ENCODE measurements at regions not wholly inside any gene's neighbourhood (a gene's known extent, or its start where the extent isn't known, plus 50 kb on each side); places are given as distances from the start of the nearest gene placed in this dataset.

- H3K9me3 ChIP-seq, result no peaks in the 10 kb centered on the region
- H3K4me3 ChIP-seq, result no peak overlapping the region
- H3K36me3 ChIP-seq, result no peaks in the 10 kb centered on the region
- TF ChIP-seq POLR2A (IDR thresholded peaks at IDR 0.05) (no peak), CTCF (IDR thresholded peaks at IDR 0.05) (no peak), POLR2AphosphoS5 (IDR thresholded peaks at IDR 0.05) (no peak)
- no peaks in the 10 kb centered on the region for H3K4me1 ChIP-seq (replicated peaks)
- H3K27me3 ChIP-seq (replicated peaks; ENCODE audit: insufficient read depth), result no peaks in the 10 kb centered on the region
- no peak for DNase-seq (ENCODE audit: low spot score)
- 55% methylated on average over 9 of the region's 9 CpGs for WGBS
- intact Hi-C loops (cut with DNase I), result no loop called here
- no peak overlapping the region for H3K27ac ChIP-seq
Measured at GRCh38 chr9:90038763-90039162, 434.0 kb downstream of the GADD45G start.

- no peak overlapping the region for H3K27ac ChIP-seq
- H3K36me3 ChIP-seq, result no peaks in the 10 kb centered on the region
- TF ChIP-seq POLR2AphosphoS5 (IDR thresholded peaks at IDR 0.05) (no peak), CTCF (IDR thresholded peaks at IDR 0.05) (no peak), POLR2A (IDR thresholded peaks at IDR 0.05) (no peak)
- no peaks in the 10 kb centered on the region for H3K9me3 ChIP-seq
- 36% methylated on average over 6 of the region's 6 CpGs for WGBS
- no peak overlapping the region for H3K4me3 ChIP-seq
- intact Hi-C loops (cut with DNase I), result no loop called here
- no peaks in the 10 kb centered on the region for H3K4me1 ChIP-seq (replicated peaks)
- no peak for DNase-seq (ENCODE audit: low spot score)
- no peaks in the 10 kb centered on the region for H3K27me3 ChIP-seq (replicated peaks; ENCODE audit: insufficient read depth)
Measured at GRCh38 chr9:90044263-90044662, 439.5 kb downstream of the GADD45G start.

GRCh38 chr9:90044710-90045151 is 439.9 kb downstream of the GADD45G start:
- no peak overlapping the region for H3K4me3 ChIP-seq
- no peaks in the 10 kb centered on the region for H3K9me3 ChIP-seq
- H3K36me3 ChIP-seq, result no peaks in the 10 kb centered on the region
- 26% methylated on average over 7 of the region's 7 CpGs for WGBS
- no peaks in the 10 kb centered on the region for H3K27me3 ChIP-seq (replicated peaks; ENCODE audit: insufficient read depth)
- no peak overlapping the region for H3K27ac ChIP-seq
- H3K4me1 ChIP-seq (replicated peaks), result no peaks in the 10 kb centered on the region
- TF ChIP-seq POLR2AphosphoS5 (IDR thresholded peaks at IDR 0.05), result no peak
- no peak for TF ChIP-seq CTCF (IDR thresholded peaks at IDR 0.05)
- TF ChIP-seq POLR2A (IDR thresholded peaks at IDR 0.05), result no peak
- intact Hi-C loops (cut with DNase I), result no loop called here
- DNase-seq (ENCODE audit: low spot score), result no peak

GRCh38 chr9:90046317-90046861 is 441.6 kb downstream of the GADD45G start:
- DNase-seq (ENCODE audit: low spot score), result no peak
- 91% methylated on average over 6 of the region's 7 CpGs for WGBS
- H3K36me3 ChIP-seq, result no peaks in the 10 kb centered on the region
- intact Hi-C loops (cut with DNase I), result no loop called here
- no peaks in the 10 kb centered on the region for H3K27me3 ChIP-seq (replicated peaks; ENCODE audit: insufficient read depth)
- no peak overlapping the region for H3K4me3 ChIP-seq
- H3K9me3 ChIP-seq, result no peaks in the 10 kb centered on the region
- H3K4me1 ChIP-seq (replicated peaks), result no peaks in the 10 kb centered on the region
- no peak overlapping the region for H3K27ac ChIP-seq
- no peak for TF ChIP-seq CTCF (IDR thresholded peaks at IDR 0.05)
- no peak for TF ChIP-seq POLR2A (IDR thresholded peaks at IDR 0.05)
- no peak for TF ChIP-seq POLR2AphosphoS5 (IDR thresholded peaks at IDR 0.05)

GRCh38 chr9:90047828-90048227 is 443.0 kb downstream of the GADD45G start:
- no peaks in the 10 kb centered on the region for H3K9me3 ChIP-seq
- no peaks in the 10 kb centered on the region for H3K4me1 ChIP-seq (replicated peaks)
- no peak for DNase-seq (ENCODE audit: low spot score)
- intact Hi-C loops (cut with DNase I), result no loop called here
- TF ChIP-seq POLR2A (IDR thresholded peaks at IDR 0.05) (no peak), CTCF (IDR thresholded peaks at IDR 0.05) (no peak), POLR2AphosphoS5 (IDR thresholded peaks at IDR 0.05) (no peak)
- H3K36me3 ChIP-seq, result no peaks in the 10 kb centered on the region
- no peaks in the 10 kb centered on the region for H3K27me3 ChIP-seq (replicated peaks; ENCODE audit: insufficient read depth)
- no peak overlapping the region for H3K27ac ChIP-seq
- H3K4me3 ChIP-seq, result no peak overlapping the region
